Left renal pelvis (tissue), 4 donors: ENCODE measurements at regions not wholly inside any gene's neighbourhood (a gene's known extent, or its start where the extent isn't known, plus 50 kb on each side); places are given as distances from the start of the nearest gene placed in this dataset.

Source experiments
- DNase-seq, 4 donors: peaks; one replicate each; pipeline ENCODE4 v3.0.0-alpha.2; 2013; ENCODE audit warnings: low read depth in 4 of 4, low spot score in 3 of 4

- DNase-seq = no peak
Observed at GRCh38 chr13:107238262-107238981, 670.5 kb upstream of the ARGLU1 start.

GRCh38 chr13:107234319-107235073 is 666.6 kb upstream of the ARGLU1 start:
- DNase-seq = no peak

DNA sequence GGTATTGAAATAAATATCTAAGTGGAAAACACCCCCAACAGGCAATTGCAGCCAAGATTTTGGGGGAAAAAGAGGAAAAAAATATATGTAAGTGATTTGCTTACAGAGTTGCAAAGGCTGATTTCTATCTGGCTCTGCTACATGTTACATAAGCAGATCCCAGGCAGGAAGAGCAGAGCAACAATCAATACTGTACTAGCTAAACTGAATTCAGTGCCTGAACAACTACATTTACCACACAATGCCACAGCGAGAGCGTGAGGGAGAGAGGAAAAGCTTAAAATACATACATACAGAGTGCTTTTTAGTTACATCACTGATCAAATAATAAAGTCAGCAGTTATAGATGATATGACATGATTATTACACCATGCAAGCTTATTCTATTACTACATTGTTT is 665.6 kb upstream of the ARGLU1 start:
- DNase-seq = no peak

- no peak for DNase-seq
Observed at GRCh38 chr13:107231944-107232343, 664.0 kb upstream of the ARGLU1 start.

GRCh38 chr13:107223867-107224266 is 655.9 kb upstream of the ARGLU1 start:
- DNase-seq = no peak

DNA sequence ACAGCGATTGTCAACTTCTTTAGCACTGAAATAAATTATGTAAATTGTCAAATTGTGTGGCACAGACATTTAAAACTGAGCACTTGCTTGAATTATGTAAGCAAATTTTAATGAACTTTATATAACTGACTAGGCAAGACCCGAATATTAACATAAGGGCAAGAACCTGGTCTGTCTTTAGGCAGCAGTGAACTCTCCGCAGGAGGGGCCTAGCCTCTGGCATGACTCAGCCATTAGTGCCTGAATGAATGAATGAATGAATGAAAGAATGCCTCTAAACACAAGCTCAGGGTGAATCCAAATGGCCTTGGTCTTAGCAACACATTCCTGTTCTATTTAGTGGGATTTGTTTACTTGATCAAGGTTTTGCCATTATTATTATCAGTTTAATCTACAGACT is 654.7 kb upstream of the ARGLU1 start:
- no peak for DNase-seq

- DNase-seq = no peak
Observed at GRCh38 chr13:107220245-107220644, 652.3 kb upstream of the ARGLU1 start.

GRCh38 chr13:107217251-107217650 is 649.3 kb upstream of the ARGLU1 start:
- no peak for DNase-seq

DNA sequence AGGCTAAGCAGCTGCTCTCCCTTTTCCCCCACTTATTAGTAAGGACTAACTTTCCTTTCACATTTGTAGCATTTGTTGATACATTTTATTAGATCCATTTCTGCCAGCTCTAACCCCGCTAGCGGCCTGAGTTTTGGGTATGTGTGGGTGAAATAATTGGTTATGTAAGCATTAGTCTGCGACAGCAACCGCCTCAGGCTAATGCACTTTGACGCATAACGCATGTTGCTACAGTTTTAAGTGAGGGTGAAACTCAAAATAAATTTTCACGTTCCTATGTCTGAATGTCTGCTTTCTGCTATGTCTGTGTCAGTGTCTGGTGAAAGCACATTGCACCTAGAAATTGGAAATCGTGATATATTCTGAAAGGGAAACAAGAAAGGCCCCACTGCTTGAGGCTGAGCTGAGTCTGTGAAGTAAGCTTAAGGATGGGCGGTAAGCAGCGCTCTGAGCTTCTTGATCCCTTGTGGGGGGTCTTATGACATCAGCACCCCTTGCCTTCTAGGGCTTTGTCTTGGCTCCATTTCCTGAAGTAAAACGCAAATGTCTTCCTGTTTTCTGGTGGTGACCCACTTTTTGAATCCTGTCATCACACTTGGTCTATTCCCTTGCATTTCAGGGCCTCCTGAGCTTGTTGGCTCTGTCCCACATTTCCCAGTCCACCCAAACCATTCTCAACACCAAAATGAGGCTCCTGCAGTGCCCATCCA is 648.3 kb upstream of the ARGLU1 start:
- no peak for DNase-seq

DNA sequence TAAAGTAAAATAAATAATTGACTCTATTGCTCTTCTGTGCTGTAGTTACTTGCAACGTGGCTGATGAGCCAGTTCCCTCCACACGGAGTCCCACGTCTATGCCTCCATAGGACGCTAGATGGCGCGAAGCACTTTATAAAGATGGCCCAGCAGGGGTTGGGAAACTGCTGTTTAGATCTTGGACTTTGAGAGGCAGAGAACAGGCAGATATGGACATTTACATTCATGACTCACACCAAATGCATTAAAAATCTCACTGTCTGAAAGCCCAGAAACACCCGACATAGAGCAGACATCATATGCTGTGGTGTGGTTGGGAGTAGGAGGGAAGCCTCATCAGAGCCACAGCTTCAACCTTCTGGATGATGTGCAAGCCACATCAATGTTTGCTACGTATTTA is 643.1 kb upstream of the ARGLU1 start:
- peak; percentile 57 to 76 (median 68) for DNase-seq

GRCh38 chr13:107210723-107211030 is 642.7 kb upstream of the ARGLU1 start:
- DNase-seq = no peak

- no peak for DNase-seq
Observed at GRCh38 chr13:107209824-107210722, 642.1 kb upstream of the ARGLU1 start.

DNA sequence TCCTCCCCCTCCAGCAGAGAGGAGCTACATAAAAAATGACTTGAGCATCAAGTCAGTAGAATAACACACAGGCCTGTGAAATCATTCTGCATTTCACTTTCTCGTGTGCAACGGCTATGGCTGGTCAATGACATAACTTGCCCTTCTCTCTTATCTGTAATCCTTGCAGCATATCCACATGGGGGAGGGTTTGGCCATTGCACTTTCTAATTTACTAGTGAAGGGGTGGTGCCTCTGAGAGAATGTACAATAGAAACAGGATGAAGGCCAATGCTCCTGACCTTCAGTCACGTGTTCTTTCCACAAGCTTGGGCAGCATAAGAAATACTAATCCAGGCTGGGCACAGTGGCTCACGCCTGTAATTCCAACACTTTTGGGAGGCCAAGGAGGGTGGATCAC is 641.0 kb upstream of the ARGLU1 start:
- DNase-seq = no peak

DNA sequence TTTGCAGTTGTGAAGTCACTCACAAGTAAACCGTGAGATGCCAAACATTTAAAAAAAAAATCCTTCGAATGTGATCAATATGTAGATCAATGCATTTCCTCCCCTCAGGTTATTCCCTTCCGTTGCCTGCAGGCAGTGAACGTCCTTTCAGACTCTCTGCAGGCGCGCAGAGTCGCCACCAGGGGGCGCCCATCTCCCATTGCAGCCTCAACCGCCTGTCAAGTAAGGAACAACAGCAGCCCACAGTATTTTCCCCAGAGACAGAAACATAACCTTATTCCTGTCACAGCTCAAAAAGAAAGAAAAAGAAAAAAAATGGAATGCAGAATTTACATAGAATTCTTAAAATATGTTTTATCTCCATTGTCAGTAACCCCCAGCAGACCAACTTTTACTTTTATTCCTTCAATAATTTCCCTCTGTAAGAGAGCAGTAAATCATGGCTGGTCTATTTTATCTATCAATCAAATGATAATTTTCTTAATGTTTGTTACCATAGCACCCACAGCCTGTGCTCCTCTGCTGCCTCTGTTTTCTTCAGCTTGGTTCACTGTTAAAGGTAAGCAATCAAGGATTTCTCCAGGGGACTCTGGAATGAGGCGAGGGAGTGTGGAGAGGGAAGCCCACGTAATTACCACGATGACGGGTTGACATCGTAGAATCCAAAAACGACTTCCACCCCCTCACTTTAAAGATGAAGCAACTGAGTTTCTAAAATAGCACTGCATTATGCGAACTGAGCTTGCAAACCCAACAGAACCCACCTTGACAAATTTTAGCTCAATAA is 637.6 kb upstream of the ARGLU1 start:
- DNase-seq = no peak

DNA sequence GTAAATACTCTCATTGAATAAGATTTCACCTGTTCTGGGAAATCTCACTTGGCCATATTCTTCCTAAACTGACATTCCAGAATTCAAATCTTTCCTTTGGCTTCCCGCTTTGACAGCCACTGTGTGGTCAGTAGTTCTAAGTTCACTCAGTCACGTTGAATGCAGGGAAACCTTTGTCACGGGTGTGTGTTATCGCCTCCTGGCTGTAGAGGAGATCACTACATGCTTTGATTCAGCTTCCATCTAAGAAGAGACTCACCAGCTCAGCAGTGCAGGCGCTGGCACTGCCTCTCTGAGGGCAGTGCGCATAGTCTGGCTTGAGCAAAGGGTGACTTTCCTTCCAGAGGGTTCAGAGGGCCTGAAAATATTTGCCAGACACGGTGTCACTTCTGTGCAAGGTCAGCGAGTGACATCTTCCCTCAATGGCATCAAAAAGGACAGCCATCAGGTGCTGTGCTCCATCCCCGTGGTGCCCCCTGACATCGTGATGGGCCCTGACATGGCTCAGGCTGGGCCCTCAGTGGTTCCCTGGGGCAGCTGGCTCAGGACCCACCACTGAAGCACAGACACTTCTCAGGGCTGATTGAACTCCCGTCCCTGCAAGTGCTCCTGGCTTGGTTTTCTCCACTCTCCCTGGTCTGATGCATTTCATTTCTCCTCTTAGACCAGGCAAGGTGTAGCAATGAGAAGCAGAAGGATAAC is 635.4 kb upstream of the ARGLU1 start:
- no peak for DNase-seq

- DNase-seq = no peak
Observed at GRCh38 chr13:107202371-107203023, 634.6 kb upstream of the ARGLU1 start.

- no peak for DNase-seq
Observed at GRCh38 chr13:107200491-107200890, 632.6 kb upstream of the ARGLU1 start.

- DNase-seq = no peak
Observed at GRCh38 chr13:107192289-107192688, 624.4 kb upstream of the ARGLU1 start.

GRCh38 chr13:107190065-107190464 is 622.1 kb upstream of the ARGLU1 start:
- no peak for DNase-seq
